ENCODE measurements at regions not wholly inside any gene's neighbourhood (a gene's known extent, or its start where the extent isn't known, plus 50 kb on each side); places are given as distances from the start of the nearest gene placed in this dataset.
"Not testable (repeated sequence)": the region's sequence is repeated elsewhere in the genome, so short reads cannot be mapped to it uniquely, and the experiment has no call there.

GRCh38 chr14:21863289-21863688, 189.7 kb upstream of the OR4E1 start:
- no peak for DNase-seq (ENCODE audit: extremely low spot score)
- TF ChIP-seq NFRKB (IDR thresholded peaks at IDR 0.05) (no peak), CTBP1 (IDR thresholded peaks at IDR 0.05; ENCODE audit: borderline replicate concordance) (no peak), ARNT (IDR thresholded peaks at IDR 0.05) (no peak), FOXK2 (IDR thresholded peaks at IDR 0.05) (no peak), FOXA1 (IDR thresholded peaks at IDR 0.05) (no peak), BHLHE40 (IDR thresholded peaks at IDR 0.05; ENCODE audit: borderline replicate concordance) (no peak), TARDBP (IDR thresholded peaks at IDR 0.05) (no peak), SUZ12 (IDR thresholded peaks at IDR 0.05) (no peak), HDGF (IDR thresholded peaks at IDR 0.05; ENCODE audit: borderline replicate concordance) (no peak), L3MBTL2 (conservative IDR thresholded peaks at IDR 0.05) (no peak), LEF1 (IDR thresholded peaks at IDR 0.05; ENCODE audit: borderline replicate concordance) (no peak), ZNF384 (IDR thresholded peaks at IDR 0.05) (no peak), ELF4 (IDR thresholded peaks at IDR 0.05) (no peak), SP1 (IDR thresholded peaks at IDR 0.05) (no peak), FOXM1 (IDR thresholded peaks at IDR 0.05; ENCODE audit: borderline replicate concordance) (no peak)
- TF ChIP-seq, protein P1, sequence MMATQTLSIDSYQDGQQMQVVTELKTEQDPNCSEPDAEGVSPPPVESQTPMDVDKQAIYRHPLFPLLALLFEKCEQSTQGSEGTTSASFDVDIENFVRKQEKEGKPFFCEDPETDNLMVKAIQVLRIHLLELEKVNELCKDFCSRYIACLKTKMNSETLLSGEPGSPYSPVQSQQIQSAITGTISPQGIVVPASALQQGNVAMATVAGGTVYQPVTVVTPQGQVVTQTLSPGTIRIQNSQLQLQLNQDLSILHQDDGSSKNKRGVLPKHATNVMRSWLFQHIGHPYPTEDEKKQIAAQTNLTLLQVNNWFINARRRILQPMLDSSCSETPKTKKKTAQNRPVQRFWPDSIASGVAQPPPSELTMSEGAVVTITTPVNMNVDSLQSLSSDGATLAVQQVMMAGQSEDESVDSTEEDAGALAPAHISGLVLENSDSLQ (IDR thresholded peaks at IDR 0.05): no peak
- ChIA-PET CTCF (interaction anchor here (2.0 kb wide), 1 partner anchor 11 kb away, joined by 10 read pairs; no protein-coding TSS in a partner anchor), POLR2A (no interaction called here)

DNA sequence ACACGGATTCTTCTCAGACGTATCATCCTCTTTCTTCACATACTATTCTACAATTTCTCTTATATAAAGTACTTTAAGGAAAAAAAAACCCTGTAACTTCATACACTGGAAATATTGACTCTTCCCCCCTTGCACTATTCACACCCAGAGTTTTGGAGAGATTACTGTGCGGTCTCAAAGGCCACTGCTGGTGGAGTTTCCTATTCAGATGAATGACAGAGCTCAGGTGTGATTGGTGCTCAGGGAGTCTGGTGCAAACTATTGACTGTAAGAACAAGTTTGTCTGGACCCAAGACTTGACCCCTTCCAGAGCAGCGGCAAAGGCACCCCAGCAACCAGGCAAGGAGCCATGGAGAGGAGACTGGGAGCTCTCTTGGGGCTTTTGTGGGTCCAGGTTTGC, 187.5 kb upstream of the OR4E1 start:
- CTCF ChIA-PET: interaction anchor here (1.0 to 2.0 kb wide), 3 partner anchors 9 to 57 kb away, joined by 3 to 15 read pairs (median 4); no protein-coding TSS in a partner anchor

GRCh38 chr14:21860172-21860571, 186.6 kb upstream of the OR4E1 start:
- CTCF ChIA-PET: interaction anchor here (0.6 to 2.0 kb wide), 4 partner anchors 8 to 254 kb away, joined by 3 to 15 read pairs (median 4); no protein-coding TSS in a partner anchor
- POLR2A ChIA-PET: no interaction called here
- peak; percentile 22 for DNase-seq (ENCODE audit: extremely low spot score)
- TF ChIP-seq HDGF (IDR thresholded peaks at IDR 0.05; ENCODE audit: borderline replicate concordance) (no peak), NFRKB (IDR thresholded peaks at IDR 0.05) (no peak)

More for the DNA sequence above, 187.5 kb upstream of the OR4E1 start:
- no peak for DNase-seq (ENCODE audit: extremely low spot score)
- POLR2A ChIA-PET: no interaction called here
- TF ChIP-seq, protein P1 (IDR thresholded peaks at IDR 0.05): no peak
- TF ChIP-seq FOXM1 (IDR thresholded peaks at IDR 0.05; ENCODE audit: borderline replicate concordance): no peak
- TF ChIP-seq SUZ12 (IDR thresholded peaks at IDR 0.05): no peak
- no peak for TF ChIP-seq FOXK2 (IDR thresholded peaks at IDR 0.05)

DNA sequence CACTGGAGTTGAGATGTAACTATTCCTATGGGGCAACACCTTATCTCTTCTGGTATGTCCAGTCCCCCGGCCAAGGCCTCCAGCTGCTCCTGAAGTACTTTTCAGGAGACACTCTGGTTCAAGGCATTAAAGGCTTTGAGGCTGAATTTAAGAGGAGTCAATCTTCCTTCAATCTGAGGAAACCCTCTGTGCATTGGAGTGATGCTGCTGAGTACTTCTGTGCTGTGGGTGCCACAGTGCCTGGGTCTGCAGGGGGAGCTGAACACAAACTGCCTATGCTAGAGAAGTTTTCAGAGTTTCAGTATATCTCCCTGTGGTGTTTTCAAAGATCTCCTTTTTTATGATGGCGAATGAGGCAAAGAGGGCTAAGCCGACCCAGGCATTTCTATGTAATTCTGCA, 179.2 kb upstream of the OR4E1 start:
- ChIA-PET CTCF (interaction anchor here (1.0 to 1.6 kb wide), 7 partner anchors 8 to 175 kb away, joined by 3 to 15 read pairs (median 6); no protein-coding TSS in a partner anchor), POLR2A (no interaction called here)
- TF ChIP-seq L3MBTL2 (conservative IDR thresholded peaks at IDR 0.05) (no peak), ARNT (IDR thresholded peaks at IDR 0.05) (no peak), SP1 (IDR thresholded peaks at IDR 0.05) (no peak), LEF1 (IDR thresholded peaks at IDR 0.05; ENCODE audit: borderline replicate concordance) (no peak), FOXA1 (IDR thresholded peaks at IDR 0.05) (no peak)
- TF ChIP-seq, protein P1 (IDR thresholded peaks at IDR 0.05): no peak
- DNase-seq (ENCODE audit: extremely low spot score): no peak

DNA sequence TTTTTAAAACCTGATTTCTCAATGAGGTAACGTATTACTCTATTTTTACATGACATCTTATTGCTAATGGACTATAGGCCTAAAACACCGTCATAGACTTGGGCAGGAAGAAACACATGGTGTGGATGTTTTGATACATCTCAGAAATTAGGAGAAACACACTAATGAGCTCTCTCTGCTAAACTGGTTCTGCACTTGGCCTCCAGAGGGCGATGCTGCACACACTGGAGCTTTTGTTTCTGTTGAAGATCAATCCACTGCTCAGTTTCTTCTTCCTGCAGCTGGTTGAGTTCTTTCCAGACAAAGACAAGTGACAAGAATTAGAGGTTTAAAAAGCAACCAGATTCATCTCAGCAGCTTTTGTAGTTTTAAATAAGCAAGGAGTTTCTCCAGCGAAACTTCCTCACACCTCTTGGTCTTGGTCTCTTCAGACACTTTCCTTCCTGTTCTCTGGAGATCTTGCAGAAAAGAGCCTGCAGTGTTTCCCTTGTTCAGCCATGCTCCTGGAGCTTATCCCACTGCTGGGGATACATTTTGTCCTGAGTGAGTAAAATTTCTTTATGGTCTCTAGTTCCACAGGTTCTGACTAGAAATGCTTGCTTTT, 178.5 kb upstream of the OR4E1 start:
- POLR2A ChIA-PET: no interaction called here
- TF ChIP-seq ZNF384 (IDR thresholded peaks at IDR 0.05) (no peak), CTBP1 (IDR thresholded peaks at IDR 0.05; ENCODE audit: borderline replicate concordance) (no peak), FOXK2 (IDR thresholded peaks at IDR 0.05) (no peak), SUZ12 (IDR thresholded peaks at IDR 0.05) (no peak), FOXA1 (IDR thresholded peaks at IDR 0.05) (no peak), SP1 (IDR thresholded peaks at IDR 0.05) (no peak), ARNT (IDR thresholded peaks at IDR 0.05) (no peak), NFRKB (IDR thresholded peaks at IDR 0.05) (no peak), HDGF (IDR thresholded peaks at IDR 0.05; ENCODE audit: borderline replicate concordance) (no peak), ELF4 (IDR thresholded peaks at IDR 0.05) (no peak), LEF1 (IDR thresholded peaks at IDR 0.05; ENCODE audit: borderline replicate concordance) (no peak), BHLHE40 (IDR thresholded peaks at IDR 0.05; ENCODE audit: borderline replicate concordance) (no peak), FOXM1 (IDR thresholded peaks at IDR 0.05; ENCODE audit: borderline replicate concordance) (no peak), L3MBTL2 (conservative IDR thresholded peaks at IDR 0.05) (no peak), TARDBP (IDR thresholded peaks at IDR 0.05) (no peak)
- TF ChIP-seq, protein P1 (IDR thresholded peaks at IDR 0.05): no peak
- CTCF ChIA-PET: interaction anchor here (0.5 to 1.6 kb wide), 23 partner anchors 8 to 304 kb away, joined by 3 to 15 read pairs (median 4); no protein-coding TSS in a partner anchor
- peak; percentile 27 for DNase-seq (ENCODE audit: extremely low spot score)

DNA sequence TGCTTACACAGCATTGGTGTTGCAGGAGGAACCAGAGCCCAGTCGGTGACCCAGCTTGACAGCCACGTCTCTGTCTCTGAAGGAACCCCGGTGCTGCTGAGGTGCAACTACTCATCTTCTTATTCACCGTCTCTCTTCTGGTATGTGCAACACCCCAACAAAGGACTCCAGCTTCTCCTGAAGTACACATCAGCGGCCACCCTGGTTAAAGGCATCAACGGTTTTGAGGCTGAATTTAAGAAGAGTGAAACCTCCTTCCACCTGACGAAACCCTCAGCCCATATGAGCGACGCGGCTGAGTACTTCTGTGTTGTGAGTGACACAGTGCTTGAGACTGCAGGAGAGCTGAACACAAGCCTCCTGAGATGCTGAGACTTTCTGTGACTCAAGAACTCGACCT, 173.3 kb upstream of the OR4E1 start:
- CTCF ChIA-PET: interaction anchor here (0.6 to 1.8 kb wide), 7 partner anchors 9 to 792 kb away, joined by 3 to 5 read pairs (median 3); no protein-coding TSS in a partner anchor
- not testable (repeated sequence) for DNase-seq (ENCODE audit: extremely low spot score)

More for the DNA sequence above, 173.3 kb upstream of the OR4E1 start:
- POLR2A ChIA-PET: not testable (repeated sequence)

Measured in HEK293T (cell line).